Ishikawa (cell line): ENCODE measurements at regions not wholly inside any gene's neighbourhood (a gene's known extent, or its start where the extent isn't known, plus 50 kb on each side); places are given as distances from the start of the nearest gene placed in this dataset.

Experiments
- CEBPB ChIP-seq: IDR thresholded peaks from 2 replicates; pipeline ENCODE4 v1.6.1; 2012
- CREB1 ChIP-seq: IDR thresholded peaks from 2 replicates; pipeline ENCODE4 v1.6.1; 2012; ENCODE audit warnings: low read depth
- EGR1 ChIP-seq: IDR thresholded peaks from 2 replicates; pipeline ENCODE4 v1.6.1; 2012
- EP300 ChIP-seq: IDR thresholded peaks from 2 replicates; pipeline ENCODE4 v1.6.1; 2012; ENCODE audit warnings: borderline replicate concordance
- FOXM1 ChIP-seq: IDR thresholded peaks from 2 replicates; pipeline ENCODE4 v1.6.1; 2012; ENCODE audit warnings: low read depth, borderline replicate concordance
- NFIC ChIP-seq: IDR thresholded peaks from 2 replicates; pipeline ENCODE4 v1.6.1; 2012
- RAD21 ChIP-seq: IDR thresholded peaks from 2 replicates; pipeline ENCODE4 v1.6.1; 2012; ENCODE audit warnings: low read depth
- TAF1 ChIP-seq: IDR thresholded peaks from 2 replicates; pipeline ENCODE4 v1.6.1; 2012; ENCODE audit warnings: low read depth, mild to moderate bottlenecking
- TCF12 ChIP-seq: IDR thresholded peaks from 2 replicates; pipeline ENCODE4 v1.6.1; 2012; ENCODE audit warnings: low read depth
- TEAD4 ChIP-seq: IDR thresholded peaks from 2 replicates; pipeline ENCODE4 v1.6.1; 2012
- YY1 ChIP-seq: IDR thresholded peaks from 2 replicates; pipeline ENCODE4 v1.6.1; 2012; ENCODE audit warnings: low read depth
- ZBTB7A ChIP-seq: IDR thresholded peaks from 2 replicates; pipeline ENCODE4 v1.6.1; 2012; ENCODE audit warnings: low read depth
- TF ChIP-seq, protein P1 (sequence below): IDR thresholded peaks from 2 replicates; pipeline ENCODE4 v1.6.1; 2012
- TF ChIP-seq, protein P2 (sequence below): IDR thresholded peaks from 2 replicates; pipeline ENCODE4 v1.6.1; 2012; ENCODE audit warnings: low read depth, mild to moderate bottlenecking
- TF ChIP-seq, protein P3 (sequence below): IDR thresholded peaks from 2 replicates; pipeline ENCODE4 v1.6.1; 2012

DNA sequence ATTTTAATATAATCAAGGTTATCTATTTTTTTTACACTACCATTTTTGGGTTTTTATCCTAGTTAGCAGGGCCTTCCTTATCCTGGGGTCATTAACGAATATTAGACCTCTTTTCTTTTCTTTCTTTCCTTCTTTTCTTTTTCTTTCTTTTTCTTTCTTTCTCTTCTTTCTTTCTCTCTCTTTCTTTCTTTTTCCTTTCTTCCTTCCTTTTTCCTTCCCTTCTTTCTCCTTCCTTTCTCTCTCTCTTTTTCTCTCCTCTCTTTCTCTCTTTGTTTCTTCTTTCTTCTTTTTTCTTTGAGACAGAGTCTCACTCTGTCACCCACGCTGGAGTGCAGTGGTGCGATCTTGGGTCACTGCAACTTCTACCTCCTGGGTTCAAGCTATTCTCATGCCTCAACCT is 120.4 kb upstream of the PDE7B start:
- TF ChIP-seq EP300 (no peak), RAD21 (no peak)

DNA sequence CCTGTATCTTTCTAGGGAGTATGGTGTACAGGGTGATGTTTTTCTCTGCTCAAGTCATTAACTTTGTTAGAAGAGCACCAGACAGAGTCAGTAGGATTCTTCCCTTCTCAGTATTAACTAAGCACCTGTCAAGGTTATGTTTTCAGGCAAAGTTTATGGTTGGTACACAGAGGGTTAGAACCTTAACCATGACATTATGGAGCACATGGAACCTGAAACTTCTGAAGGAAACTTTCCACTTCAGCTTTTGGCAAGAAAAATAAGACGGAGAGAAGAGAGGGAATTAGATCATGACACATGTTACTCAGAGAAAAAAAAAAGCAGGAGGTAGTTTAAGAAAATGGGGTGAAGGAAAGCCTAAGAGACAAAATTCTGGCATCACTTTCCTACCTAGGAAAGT is 112.9 kb upstream of the PDE7B start:
- TF ChIP-seq, protein P1, sequence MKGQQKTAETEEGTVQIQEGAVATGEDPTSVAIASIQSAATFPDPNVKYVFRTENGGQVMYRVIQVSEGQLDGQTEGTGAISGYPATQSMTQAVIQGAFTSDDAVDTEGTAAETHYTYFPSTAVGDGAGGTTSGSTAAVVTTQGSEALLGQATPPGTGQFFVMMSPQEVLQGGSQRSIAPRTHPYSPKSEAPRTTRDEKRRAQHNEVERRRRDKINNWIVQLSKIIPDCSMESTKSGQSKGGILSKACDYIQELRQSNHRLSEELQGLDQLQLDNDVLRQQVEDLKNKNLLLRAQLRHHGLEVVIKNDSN: no peak
- TF ChIP-seq NFIC (no peak), EGR1 (no peak), ZBTB7A (no peak), RAD21 (no peak), TAF1 (no peak), FOXM1 (no peak), CEBPB (no peak), EP300 (no peak), TCF12 (no peak), TEAD4 (no peak), YY1 (no peak), CREB1 (no peak)
- TF ChIP-seq, protein P2, sequence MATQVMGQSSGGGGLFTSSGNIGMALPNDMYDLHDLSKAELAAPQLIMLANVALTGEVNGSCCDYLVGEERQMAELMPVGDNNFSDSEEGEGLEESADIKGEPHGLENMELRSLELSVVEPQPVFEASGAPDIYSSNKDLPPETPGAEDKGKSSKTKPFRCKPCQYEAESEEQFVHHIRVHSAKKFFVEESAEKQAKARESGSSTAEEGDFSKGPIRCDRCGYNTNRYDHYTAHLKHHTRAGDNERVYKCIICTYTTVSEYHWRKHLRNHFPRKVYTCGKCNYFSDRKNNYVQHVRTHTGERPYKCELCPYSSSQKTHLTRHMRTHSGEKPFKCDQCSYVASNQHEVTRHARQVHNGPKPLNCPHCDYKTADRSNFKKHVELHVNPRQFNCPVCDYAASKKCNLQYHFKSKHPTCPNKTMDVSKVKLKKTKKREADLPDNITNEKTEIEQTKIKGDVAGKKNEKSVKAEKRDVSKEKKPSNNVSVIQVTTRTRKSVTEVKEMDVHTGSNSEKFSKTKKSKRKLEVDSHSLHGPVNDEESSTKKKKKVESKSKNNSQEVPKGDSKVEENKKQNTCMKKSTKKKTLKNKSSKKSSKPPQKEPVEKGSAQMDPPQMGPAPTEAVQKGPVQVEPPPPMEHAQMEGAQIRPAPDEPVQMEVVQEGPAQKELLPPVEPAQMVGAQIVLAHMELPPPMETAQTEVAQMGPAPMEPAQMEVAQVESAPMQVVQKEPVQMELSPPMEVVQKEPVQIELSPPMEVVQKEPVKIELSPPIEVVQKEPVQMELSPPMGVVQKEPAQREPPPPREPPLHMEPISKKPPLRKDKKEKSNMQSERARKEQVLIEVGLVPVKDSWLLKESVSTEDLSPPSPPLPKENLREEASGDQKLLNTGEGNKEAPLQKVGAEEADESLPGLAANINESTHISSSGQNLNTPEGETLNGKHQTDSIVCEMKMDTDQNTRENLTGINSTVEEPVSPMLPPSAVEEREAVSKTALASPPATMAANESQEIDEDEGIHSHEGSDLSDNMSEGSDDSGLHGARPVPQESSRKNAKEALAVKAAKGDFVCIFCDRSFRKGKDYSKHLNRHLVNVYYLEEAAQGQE: no peak
- TF ChIP-seq, protein P3, sequence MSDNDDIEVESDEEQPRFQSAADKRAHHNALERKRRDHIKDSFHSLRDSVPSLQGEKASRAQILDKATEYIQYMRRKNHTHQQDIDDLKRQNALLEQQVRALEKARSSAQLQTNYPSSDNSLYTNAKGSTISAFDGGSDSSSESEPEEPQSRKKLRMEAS: no peak

DNA sequence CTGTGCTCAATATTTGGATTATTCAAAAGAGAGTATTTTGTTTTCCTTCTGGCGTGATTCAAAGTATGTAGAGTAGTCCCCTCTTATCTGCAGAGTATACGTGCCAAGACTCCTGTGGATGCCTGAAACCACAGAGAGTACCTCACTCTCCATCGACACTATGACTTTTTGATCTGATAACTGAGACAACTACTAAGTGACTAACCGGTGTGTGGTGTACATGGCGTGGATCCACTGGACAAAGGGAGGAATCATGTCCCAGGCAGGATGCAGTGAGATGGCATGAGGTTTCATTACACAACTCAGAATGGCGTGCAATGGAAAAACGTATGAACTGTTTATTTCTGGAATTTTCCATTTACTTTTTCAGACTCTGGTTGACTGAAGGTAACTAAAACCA is 112.2 kb upstream of the PDE7B start:
- no peak for TF ChIP-seq CREB1
- TF ChIP-seq, protein P3: no peak

DNA sequence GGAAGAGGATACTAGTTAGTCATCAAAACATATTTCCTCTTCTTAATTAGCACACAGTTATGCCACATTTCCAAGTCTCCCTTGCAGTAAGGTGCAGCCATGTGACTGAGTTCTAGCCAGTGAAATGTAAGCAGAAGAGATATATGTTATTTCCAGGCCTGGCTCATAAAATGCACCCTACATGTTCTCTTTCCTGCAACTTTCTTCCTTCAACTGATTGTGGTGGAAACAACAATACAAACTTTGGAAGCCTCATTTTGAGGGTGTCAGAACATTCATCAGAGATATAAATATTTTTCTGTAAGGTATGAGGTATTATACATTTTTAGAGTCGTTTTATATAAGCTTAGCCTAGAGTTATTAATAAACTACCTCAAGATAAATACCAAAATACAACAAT is 110.9 kb upstream of the PDE7B start:
- no peak for TF ChIP-seq FOXM1
- no peak for TF ChIP-seq CEBPB
- TF ChIP-seq CREB1: no peak
- no peak for TF ChIP-seq TAF1
- TF ChIP-seq, protein P1: no peak
- TF ChIP-seq ZBTB7A: no peak
- TF ChIP-seq EGR1: no peak
- TF ChIP-seq, protein P3: no peak
- TF ChIP-seq, protein P2: no peak
- TF ChIP-seq TCF12: no peak
- TF ChIP-seq EP300: no peak
- TF ChIP-seq TEAD4: no peak
- no peak for TF ChIP-seq RAD21

DNA sequence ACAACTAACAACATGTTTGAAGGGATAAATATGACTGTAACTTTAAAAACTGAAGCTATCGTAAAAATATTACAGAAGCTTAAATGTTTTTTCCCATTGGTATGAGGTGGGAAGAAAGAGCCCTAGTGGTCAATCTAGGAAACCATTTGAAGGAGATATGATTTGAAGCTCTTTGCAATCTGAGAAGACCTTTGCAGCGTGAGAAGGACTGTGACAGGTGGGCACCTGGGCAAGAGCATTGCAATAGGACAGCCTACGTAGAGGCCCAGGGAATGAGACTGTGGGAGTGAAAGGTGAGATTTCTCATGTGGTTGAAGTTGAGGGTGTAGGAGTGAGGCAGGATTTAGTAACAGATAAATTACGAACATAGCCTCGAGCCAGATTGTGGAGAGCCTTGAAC is 108.0 kb upstream of the PDE7B start:
- TF ChIP-seq YY1: no peak
- no peak for TF ChIP-seq ZBTB7A
- TF ChIP-seq CREB1: no peak
- TF ChIP-seq TAF1: no peak
- TF ChIP-seq, protein P3: no peak
- no peak for TF ChIP-seq TCF12
- TF ChIP-seq EGR1: no peak
- TF ChIP-seq, protein P1: no peak
- no peak for TF ChIP-seq CEBPB
- no peak for TF ChIP-seq FOXM1
- TF ChIP-seq, protein P2: no peak
- TF ChIP-seq RAD21: no peak
- no peak for TF ChIP-seq NFIC
- TF ChIP-seq EP300: no peak
